Suprapubic skin (tissue), 4 donors: ENCODE measurements at regions not wholly inside any gene's neighbourhood (a gene's known extent, or its start where the extent isn't known, plus 50 kb on each side); places are given as distances from the start of the nearest gene placed in this dataset.

ENCODE experiments used
- CTCF ChIP-seq, 2 donors: fragments of 200-600 bp in 1 of 2; fragments of 450-650 bp in 1 of 2; sonication (generic) in 1 of 2; IDR thresholded peaks; one replicate each; pipeline ENCODE4 v1.5.1; 2016 to 2019; ENCODE audit warnings: antibody characterized with exemption in 2 of 2, mild to moderate bottlenecking in 1 of 2, moderate library complexity in 1 of 2
- EP300 ChIP-seq: sonication (generic); formaldehyde crosslinking; IDR thresholded peaks from one replicate; pipeline ENCODE4 v1.6.1; 2017; ENCODE audit warnings: antibody characterized with exemption
- POLR2A ChIP-seq, 2 donors: fragments of 450-650 bp; IDR thresholded peaks; one replicate each; pipeline ENCODE4 v1.6.1; 2017; ENCODE audit warnings: antibody characterized with exemption in 2 of 2, mild to moderate bottlenecking in 2 of 2, moderate library complexity in 2 of 2
- POLR2AphosphoS5 ChIP-seq, 3 donors: sonication (generic); formaldehyde crosslinking; IDR thresholded peaks; one replicate each; pipeline ENCODE4 v1.6.1; 2017; ENCODE audit warnings: antibody characterized with exemption in 3 of 3

- TF ChIP-seq POLR2AphosphoS5 (IDR thresholded peaks at IDR 0.05) (no peak), CTCF (IDR thresholded peaks at IDR 0.05) (no peak), EP300 (no peak), POLR2A (IDR thresholded peaks at IDR 0.05) (no peak)
These were observed 218.2 kb downstream of the PSAT1 start for GRCh38 chr9:78515108-78515507.
